Activated T-cell treated with anti-CD3 and anti-CD28 coated beads, Interleukin-2, amount 50 U/mL, for 72 hours (primary cell): ENCODE measurements at regions not wholly inside any gene's neighbourhood (a gene's known extent, or its start where the extent isn't known, plus 50 kb on each side); places are given as distances from the start of the nearest gene placed in this dataset.

Experiments
- ATAC-seq, 2 donors: fragments of 150-1000 bp; cut with Tn5 transposase; replicated peaks in 1 of 2; 2 replicates each; pipeline ENCODE4 v1.10.0; 2021; ENCODE audit warnings: moderate library complexity in 2 of 2, mild to moderate bottlenecking in 1 of 2
- DNase-seq, 2 donors: peaks; one replicate each; pipeline ENCODE4 v3.0.0; 2021 to 2022; ENCODE audit warnings: mixed read lengths in 1 of 2
- H3K27ac Mint-ChIP-seq: one replicate; pipeline ENCODE4 v1.8.0; 2022; ENCODE audit warnings: mild to moderate bottlenecking, moderate library complexity, mixed read lengths
- H3K27me3 Mint-ChIP-seq: one replicate; pipeline ENCODE4 v1.8.0; 2022; ENCODE audit warnings: low read depth, mixed read lengths
- H3K36me3 Mint-ChIP-seq, 2 donors: one replicate each; pipeline ENCODE4 v1.8.0; 2022; ENCODE audit warnings: mixed read lengths in 2 of 2, mild to moderate bottlenecking in 1 of 2; ENCODE audit not compliant: insufficient read depth in 2 of 2
- H3K4me1 Mint-ChIP-seq: one replicate; pipeline ENCODE4 v1.8.0; 2022; ENCODE audit warnings: low read depth, mixed read lengths
- H3K4me3 Mint-ChIP-seq, 2 donors: one replicate each; pipeline ENCODE4 v1.8.0; 2022; ENCODE audit warnings: mild to moderate bottlenecking in 2 of 2, mixed read lengths in 2 of 2, moderate library complexity in 2 of 2
- H3K9me3 Mint-ChIP-seq, 2 donors: one replicate each; pipeline ENCODE4 v1.8.0; 2022; ENCODE audit warnings: mixed read lengths in 2 of 2

DNA sequence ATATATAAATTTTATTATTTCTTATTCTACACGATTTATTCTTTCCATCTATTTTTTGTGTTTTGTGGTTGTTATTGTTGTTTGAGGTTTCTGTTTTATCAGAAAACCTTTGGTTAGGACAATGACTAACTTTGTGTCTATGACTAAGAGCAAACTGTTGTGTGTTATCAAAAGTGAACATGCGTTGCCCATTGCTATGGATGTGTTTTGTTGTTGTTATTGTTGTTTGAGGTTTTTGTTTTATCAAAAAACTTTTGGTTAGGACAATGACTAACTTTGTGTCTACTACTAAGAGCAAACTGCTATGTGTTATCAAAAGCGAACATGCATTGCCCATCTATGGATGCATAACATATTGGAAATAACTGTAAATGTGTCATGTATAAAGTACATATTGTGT lies 692.3 kb downstream of the SLITRK1 start:
- H3K27ac Mint-ChIP-seq: no peak overlapping the region
- peaks cover 0 to 2% of the 10 kb centered on the region in 2 donors for H3K36me3 Mint-ChIP-seq
- peaks cover 2 to 9% of the 10 kb centered on the region in 2 donors for H3K9me3 Mint-ChIP-seq
- H3K4me1 Mint-ChIP-seq: no peaks in the 10 kb centered on the region
- no peaks in the 10 kb centered on the region for H3K27me3 Mint-ChIP-seq
- no peak overlapping the region for H3K4me3 Mint-ChIP-seq
- no peak for DNase-seq
- no peak for ATAC-seq

DNA sequence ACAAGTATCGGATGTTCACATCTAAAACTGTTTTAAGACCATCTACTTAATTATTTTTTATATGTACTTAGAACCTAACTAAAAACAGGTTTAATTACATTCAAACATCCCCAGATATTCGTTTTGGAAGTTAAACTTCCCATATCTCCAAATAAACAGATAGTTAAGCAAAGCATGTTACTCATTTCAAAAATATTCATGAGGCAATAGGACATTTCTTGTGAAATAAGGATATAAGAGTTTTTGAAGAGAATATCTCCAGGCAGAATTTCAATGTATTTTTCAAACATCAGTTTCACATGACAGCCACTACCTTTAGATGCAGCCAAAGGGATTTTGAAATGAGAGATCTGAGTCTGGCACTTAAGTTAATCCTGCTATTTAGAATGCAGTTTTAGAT lies 697.5 kb downstream of the SLITRK1 start:
- DNase-seq: no peak
- H3K27me3 Mint-ChIP-seq: no peaks in the 10 kb centered on the region
- peaks cover 2 to 4% of the 10 kb centered on the region in 2 donors for H3K9me3 Mint-ChIP-seq
- no peak for ATAC-seq
- no peak overlapping the region for H3K27ac Mint-ChIP-seq
- H3K4me1 Mint-ChIP-seq: no peaks in the 10 kb centered on the region
- H3K4me3 Mint-ChIP-seq: no peak overlapping the region
- H3K36me3 Mint-ChIP-seq: peaks cover 0 to 2% of the 10 kb centered on the region in 2 donors

DNA sequence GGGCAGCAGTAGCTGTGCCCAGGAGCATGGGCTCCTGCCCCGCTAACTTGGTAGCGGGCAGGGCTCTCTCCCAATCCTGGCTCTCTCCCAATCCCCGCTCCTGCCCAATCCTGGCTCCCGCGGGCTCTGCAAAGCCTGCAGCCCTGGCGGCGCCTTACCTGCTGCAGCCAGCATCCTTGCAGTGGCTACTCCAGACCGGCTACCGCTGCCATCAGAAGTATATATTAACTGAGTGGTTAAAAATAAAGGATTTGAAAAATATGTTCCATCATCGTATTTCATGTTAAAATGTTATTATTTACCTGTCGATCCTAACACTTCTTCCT lies 698.2 kb downstream of the SLITRK1 start:
- H3K9me3 Mint-ChIP-seq: peaks cover 2 to 4% of the 10 kb centered on the region in 2 donors
- H3K4me1 Mint-ChIP-seq: no peaks in the 10 kb centered on the region
- peaks cover 0 to 2% of the 10 kb centered on the region in 2 donors for H3K36me3 Mint-ChIP-seq
- DNase-seq (no peak), ATAC-seq (no peak)
- H3K27ac Mint-ChIP-seq: no peak overlapping the region
- H3K4me3 Mint-ChIP-seq: no peak overlapping the region
- no peaks in the 10 kb centered on the region for H3K27me3 Mint-ChIP-seq

DNA sequence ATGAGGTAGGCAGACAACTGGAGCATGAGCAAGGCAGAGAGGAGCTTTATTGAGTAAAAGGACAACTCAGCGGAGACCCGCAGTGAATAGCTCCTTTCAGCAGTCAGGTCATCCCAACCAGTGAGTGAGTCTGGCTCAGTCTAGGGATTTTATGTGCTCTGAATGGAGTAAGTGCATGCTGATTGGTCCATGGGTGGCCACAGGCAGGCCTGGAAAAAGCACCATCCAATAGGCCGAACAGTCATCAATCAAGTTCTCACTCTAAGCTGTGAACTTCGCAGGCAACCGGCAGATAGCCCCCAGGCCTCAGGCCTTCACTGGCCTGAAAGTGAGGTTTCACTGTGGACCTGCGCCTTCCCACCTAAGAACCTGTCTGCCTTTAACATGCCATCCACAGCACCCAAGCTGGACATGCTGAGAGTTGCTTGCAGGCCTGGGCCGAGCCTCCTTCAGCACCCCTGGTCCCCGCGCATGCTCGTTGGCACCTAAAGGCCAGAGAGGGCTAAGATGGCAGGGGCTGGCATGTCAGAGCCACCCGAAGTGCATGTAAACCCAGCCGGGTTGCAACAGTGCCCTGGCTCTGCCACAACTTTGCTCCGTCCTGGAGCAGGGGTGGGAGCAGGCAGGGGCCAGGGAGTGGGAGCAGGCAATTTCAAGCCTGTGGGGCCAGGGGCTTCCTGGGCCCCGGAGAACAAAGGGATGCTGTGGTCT lies 698.7 kb downstream of the SLITRK1 start:
- Mint-ChIP-seq H3K27me3 (no peaks in the 10 kb centered on the region), H3K4me3 (no peak overlapping the region), H3K4me1 (no peaks in the 10 kb centered on the region), H3K27ac (no peak overlapping the region), H3K36me3 (peaks cover 0 to under 1% of the 10 kb centered on the region in 2 donors), H3K9me3 (peaks cover 2 to 3% of the 10 kb centered on the region in 2 donors)
- no peak for ATAC-seq
- DNase-seq: no peak

DNA sequence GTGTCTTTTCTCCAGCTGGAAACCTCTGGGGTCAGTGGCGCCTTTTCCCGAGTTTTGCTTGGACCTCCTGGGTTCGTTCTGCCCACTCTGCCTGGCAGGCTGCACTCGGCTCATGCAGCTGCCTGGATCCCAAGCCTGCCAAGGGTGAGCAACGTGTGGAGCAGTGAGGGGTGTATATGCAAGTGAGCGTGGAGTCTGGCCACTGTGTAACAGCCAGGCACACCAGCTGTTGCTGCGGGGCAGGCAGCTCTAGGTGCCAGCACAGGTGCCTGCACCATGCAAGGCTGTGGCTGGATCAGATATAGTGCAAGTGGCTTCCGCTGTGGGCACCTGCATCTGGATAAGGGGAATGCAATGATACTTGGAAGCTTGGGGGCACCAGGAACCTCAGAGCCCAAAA lies 699.4 kb downstream of the SLITRK1 start:
- H3K4me3 Mint-ChIP-seq: no peak overlapping the region
- no peak overlapping the region for H3K27ac Mint-ChIP-seq
- H3K9me3 Mint-ChIP-seq: peaks cover 2% of the 10 kb centered on the region in 2 donors
- no peaks in the 10 kb centered on the region for H3K27me3 Mint-ChIP-seq
- ATAC-seq: no peak
- DNase-seq: no peak
- no peaks in the 10 kb centered on the region for H3K4me1 Mint-ChIP-seq
- H3K36me3 Mint-ChIP-seq: no peaks in the 10 kb centered on the region

DNA sequence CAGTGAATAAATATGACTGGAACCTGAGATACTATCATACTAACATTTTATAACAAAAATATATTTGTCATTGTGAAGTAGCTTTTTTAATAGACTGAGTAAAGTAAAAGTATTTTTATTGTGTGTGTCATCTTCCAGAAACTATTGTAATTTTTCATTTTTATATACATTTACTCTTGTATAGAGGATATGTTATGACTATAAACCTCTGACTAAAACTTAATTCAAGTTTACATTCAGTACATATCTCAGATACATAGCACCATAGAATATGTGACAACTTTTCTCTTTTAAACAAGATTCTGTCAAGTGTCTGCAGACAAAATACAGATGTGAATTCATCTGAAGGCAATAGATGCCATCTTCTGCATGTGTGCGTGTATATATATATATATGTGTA lies 704.3 kb downstream of the SLITRK1 start:
- no peak for ATAC-seq
- H3K27me3 Mint-ChIP-seq: no peaks in the 10 kb centered on the region
- peaks cover 4 to 8% of the 10 kb centered on the region in 2 donors for H3K9me3 Mint-ChIP-seq

DNA sequence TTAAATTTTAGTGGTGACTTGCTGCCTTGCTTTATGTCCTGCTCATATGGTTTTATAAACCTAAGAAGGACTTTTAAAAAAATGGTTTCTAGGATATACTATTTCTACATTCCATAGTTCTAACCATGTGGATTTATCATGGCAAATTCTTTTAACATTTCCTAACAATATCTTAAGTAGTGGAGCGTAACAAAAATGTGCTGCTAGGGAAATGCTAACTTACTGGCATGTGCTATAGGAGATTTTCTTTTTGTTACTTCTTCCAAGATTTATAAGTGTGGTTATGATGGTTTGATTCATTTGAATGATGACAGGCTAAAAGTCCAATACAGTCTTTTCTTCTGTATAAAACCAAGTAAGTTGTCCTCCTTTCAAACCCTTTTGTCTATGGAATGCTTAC lies 713.7 kb downstream of the SLITRK1 start:
- Mint-ChIP-seq H3K4me3 (no peak overlapping the region), H3K36me3 (no peaks in the 10 kb centered on the region), H3K27me3 (no peaks in the 10 kb centered on the region), H3K27ac (no peak overlapping the region), H3K4me1 (no peaks in the 10 kb centered on the region), H3K9me3 (peaks cover 6 to 8% of the 10 kb centered on the region in 2 donors)
- ATAC-seq (no peak), DNase-seq (no peak)

More for the DNA sequence above, 704.3 kb downstream of the SLITRK1 start:
- no peak overlapping the region for H3K4me3 Mint-ChIP-seq
- no peak overlapping the region for H3K27ac Mint-ChIP-seq
- H3K36me3 Mint-ChIP-seq: no peaks in the 10 kb centered on the region
- H3K4me1 Mint-ChIP-seq: no peaks in the 10 kb centered on the region
- no peak for DNase-seq

DNA sequence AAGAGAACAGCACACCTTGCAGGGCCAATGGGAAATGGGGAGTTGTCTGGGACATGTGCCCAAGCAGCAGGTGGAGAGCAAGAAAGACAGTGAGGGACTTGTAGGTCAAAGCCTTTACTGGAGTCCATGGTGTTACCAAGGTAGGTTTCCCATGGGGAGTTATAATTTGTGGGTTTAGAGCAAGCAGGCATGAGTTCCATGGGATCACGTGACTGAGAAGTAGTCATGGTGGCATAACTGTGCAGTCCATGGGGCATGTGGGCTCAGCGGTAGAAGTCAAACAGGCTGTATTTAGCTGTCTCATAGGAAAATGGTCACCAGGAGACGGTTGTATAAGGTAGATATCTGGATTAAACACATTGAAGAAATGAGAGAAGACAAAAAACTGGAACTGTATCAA lies 715.1 kb downstream of the SLITRK1 start:
- no peaks in the 10 kb centered on the region for H3K36me3 Mint-ChIP-seq

DNA sequence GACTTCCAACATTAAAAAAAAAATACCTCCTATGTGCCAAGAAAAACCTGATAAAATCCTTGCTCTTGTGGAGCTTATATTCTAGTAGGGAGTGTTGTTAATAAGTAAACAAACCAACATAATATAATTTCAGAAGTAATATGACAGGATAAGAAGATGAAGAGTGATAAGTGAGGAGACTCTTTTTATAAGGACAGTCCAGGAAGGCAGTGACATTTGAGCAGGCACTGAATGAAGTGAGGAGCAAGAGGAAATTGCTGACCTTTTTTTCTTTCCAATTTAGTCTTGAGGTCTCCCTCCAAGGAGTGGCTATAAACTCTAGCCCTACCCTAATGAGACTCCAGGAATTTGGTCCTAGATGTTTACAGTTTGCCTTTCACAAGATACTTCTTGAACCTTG lies 715.7 kb downstream of the SLITRK1 start:
- Mint-ChIP-seq H3K27me3 (no peaks in the 10 kb centered on the region), H3K9me3 (peaks cover 3% of the 10 kb centered on the region in 2 donors), H3K4me1 (no peaks in the 10 kb centered on the region), H3K36me3 (no peaks in the 10 kb centered on the region), H3K27ac (no peak overlapping the region), H3K4me3 (no peak overlapping the region)
- ATAC-seq: no peak
- DNase-seq: no peak

More for the DNA sequence above, 715.1 kb downstream of the SLITRK1 start:
- H3K9me3 Mint-ChIP-seq: peaks cover 3 to 4% of the 10 kb centered on the region in 2 donors
- no peaks in the 10 kb centered on the region for H3K4me1 Mint-ChIP-seq
- H3K27ac Mint-ChIP-seq: no peak overlapping the region
- no peak for DNase-seq
- H3K4me3 Mint-ChIP-seq: no peak overlapping the region
- H3K27me3 Mint-ChIP-seq: no peaks in the 10 kb centered on the region
- ATAC-seq: no peak

DNA sequence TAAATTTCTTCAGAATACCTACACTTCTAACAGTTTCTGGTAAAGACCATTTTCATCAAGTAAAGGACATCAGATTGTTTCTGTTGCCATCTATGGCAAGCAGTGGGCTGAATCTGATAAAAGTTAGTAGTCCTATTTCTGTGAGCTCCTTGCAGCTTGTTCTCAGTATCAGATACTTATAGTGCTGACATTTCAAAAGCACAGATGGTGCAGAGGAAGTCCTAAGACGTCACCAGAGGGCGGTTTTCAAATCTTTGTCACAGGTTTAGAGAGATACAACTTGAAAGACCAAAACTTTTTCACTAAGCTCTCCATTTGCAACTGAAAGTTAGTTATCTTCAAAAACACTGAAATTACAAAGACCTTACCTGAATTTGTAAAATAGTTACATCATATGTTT lies 719.8 kb downstream of the SLITRK1 start:
- peaks cover 3% of the 10 kb centered on the region in 2 donors for H3K9me3 Mint-ChIP-seq
- H3K4me3 Mint-ChIP-seq: no peak overlapping the region
- no peak for DNase-seq
- ATAC-seq: no peak
- no peaks in the 10 kb centered on the region for H3K4me1 Mint-ChIP-seq
- H3K27me3 Mint-ChIP-seq: no peaks in the 10 kb centered on the region
- H3K36me3 Mint-ChIP-seq: no peaks in the 10 kb centered on the region
- no peak overlapping the region for H3K27ac Mint-ChIP-seq

DNA sequence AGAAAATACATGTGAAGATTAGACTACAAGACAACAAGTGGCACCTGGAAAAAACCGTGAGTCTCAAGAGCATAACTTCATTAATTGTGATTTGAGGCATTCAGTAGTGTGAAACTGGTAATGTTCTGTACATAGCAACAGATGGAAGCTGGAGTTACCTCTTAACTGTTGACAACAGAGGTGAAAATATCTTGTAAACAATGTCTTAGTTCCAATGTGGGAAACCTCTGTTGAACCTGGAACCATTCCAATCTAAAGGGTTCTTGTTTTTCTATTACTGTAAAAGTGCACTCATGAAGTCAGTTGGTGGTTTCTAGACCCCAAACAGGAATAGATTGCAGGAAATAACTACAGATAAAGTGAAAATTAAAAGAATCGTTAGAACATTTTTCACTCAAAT lies 728.4 kb downstream of the SLITRK1 start:
- H3K4me1 Mint-ChIP-seq: no peaks in the 10 kb centered on the region
- H3K9me3 Mint-ChIP-seq: peaks cover 0 to 7% of the 10 kb centered on the region in 2 donors
- DNase-seq (no peak), ATAC-seq (no peak)
- H3K27ac Mint-ChIP-seq: no peak overlapping the region
- H3K27me3 Mint-ChIP-seq: no peaks in the 10 kb centered on the region
- H3K36me3 Mint-ChIP-seq: no peaks in the 10 kb centered on the region
- no peak overlapping the region for H3K4me3 Mint-ChIP-seq

DNA sequence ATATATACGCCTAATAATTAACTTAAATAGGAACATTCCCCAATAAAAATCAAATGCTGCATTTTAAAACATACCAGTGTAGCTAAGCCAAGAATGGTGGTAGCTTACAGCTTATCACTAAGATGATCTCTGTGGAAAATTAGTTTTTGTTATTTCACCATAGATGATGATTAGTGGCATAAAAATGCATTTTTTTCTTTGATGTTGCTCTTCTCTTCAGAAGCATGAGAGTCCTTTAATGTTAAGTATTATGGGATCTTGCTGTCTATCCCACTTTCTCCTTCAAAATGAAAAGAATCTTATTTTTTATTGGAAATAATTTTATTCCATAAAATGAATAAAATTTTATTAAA lies 731.0 kb downstream of the SLITRK1 start:
- no peak for DNase-seq
- Mint-ChIP-seq H3K27ac (no peak overlapping the region), H3K36me3 (no peaks in the 10 kb centered on the region), H3K4me3 (no peak overlapping the region), H3K4me1 (no peaks in the 10 kb centered on the region), H3K9me3 (peaks cover 0 to 5% of the 10 kb centered on the region in 2 donors), H3K27me3 (no peaks in the 10 kb centered on the region)
- no peak for ATAC-seq

DNA sequence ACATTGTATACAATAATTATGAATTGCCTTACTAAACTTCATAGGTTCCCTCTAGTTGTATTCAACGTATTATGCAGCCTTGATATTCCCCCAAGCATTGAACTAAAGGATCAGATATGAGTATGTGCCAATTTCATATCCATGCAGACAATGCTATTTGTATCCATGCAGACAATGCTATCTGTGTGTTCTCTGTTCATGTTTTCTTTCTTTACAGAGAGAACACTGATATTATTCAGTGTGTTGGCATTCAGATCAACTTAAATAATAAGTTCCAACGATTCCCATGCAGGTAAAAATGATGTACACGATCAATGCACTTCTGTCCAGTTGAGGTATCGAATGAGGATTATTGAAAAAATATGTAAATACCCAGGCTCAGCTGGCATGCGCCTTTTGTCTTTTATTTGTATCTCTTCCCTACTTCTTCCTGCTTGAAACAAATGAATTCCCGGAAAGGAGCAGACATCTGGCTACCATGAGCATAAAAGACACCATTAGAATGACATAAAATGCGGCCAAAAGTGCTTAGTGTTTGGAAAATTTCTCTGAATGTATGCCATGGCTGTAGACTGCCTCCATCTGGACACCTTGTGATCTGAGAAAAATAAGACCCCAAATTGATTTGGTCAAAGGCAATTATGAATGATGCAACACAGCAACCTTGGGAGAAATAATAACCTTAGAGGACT lies 731.5 kb downstream of the SLITRK1 start:
- ATAC-seq: no peak
- no peaks in the 10 kb centered on the region for H3K4me1 Mint-ChIP-seq
- no peak overlapping the region for H3K27ac Mint-ChIP-seq
- H3K36me3 Mint-ChIP-seq: no peaks in the 10 kb centered on the region
- H3K4me3 Mint-ChIP-seq: no peak overlapping the region
- peaks cover 0 to 5% of the 10 kb centered on the region in 2 donors for H3K9me3 Mint-ChIP-seq
- DNase-seq: no peak
- no peaks in the 10 kb centered on the region for H3K27me3 Mint-ChIP-seq

DNA sequence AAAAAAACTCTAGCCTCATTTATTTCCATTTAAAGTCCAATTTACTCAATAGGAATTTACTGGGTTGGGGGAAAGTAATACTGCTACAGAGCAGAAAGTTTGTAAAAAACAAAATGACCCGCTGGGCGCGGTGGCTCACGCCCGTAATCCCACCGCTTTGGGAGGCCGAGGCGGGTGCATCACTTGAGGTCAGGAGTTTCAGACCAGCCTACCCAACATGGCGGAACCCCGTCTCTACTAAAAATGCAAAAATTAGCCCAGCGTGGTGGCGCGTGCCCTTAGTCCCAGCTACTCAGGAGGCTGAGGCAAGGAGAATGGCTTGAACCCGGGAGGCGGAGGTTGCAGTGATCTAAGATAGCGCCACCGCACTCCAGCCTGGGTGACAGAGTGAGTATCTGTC lies 745.6 kb downstream of the SLITRK1 start:
- H3K4me3 Mint-ChIP-seq: no peak overlapping the region
- no peaks in the 10 kb centered on the region for H3K36me3 Mint-ChIP-seq
- peaks cover 2% of the 10 kb centered on the region in 2 donors for H3K9me3 Mint-ChIP-seq
- H3K4me1 Mint-ChIP-seq: no peaks in the 10 kb centered on the region
- no peak for DNase-seq
- ATAC-seq: no peak
- H3K27ac Mint-ChIP-seq: no peak overlapping the region
- no peaks in the 10 kb centered on the region for H3K27me3 Mint-ChIP-seq
